ENCODE measurements at regions not wholly inside any gene's neighbourhood (a gene's known extent, or its start where the extent isn't known, plus 50 kb on each side); places are given as distances from the start of the nearest gene placed in this dataset.

GRCh38 chr1:229888157-229888556 is 178.9 kb upstream of the GALNT2 start:
- no peak for DNase-seq (ENCODE audit: low read depth)
- TF ChIP-seq MYC (IDR thresholded peaks at IDR 0.05; ENCODE audit: low read depth, low read length) (no peak), CTCF (IDR thresholded peaks at IDR 0.05; ENCODE audit: low read depth, low read length) (no peak), POLR2A (IDR thresholded peaks at IDR 0.05; ENCODE audit: extremely low read depth, insufficient read length) (no peak), MAX (IDR thresholded peaks at IDR 0.05; ENCODE audit: low read depth, low read length) (no peak)
- H3K4me3 ChIP-seq (ENCODE audit: low read depth, low read length), result no peak overlapping the region

- no peak for DNase-seq (ENCODE audit: low read depth)
- TF ChIP-seq CTCF (IDR thresholded peaks at IDR 0.05; ENCODE audit: low read depth, low read length) (no peak), POLR2A (IDR thresholded peaks at IDR 0.05; ENCODE audit: extremely low read depth, insufficient read length) (no peak)
- no peak overlapping the region for H3K4me3 ChIP-seq (ENCODE audit: low read depth, low read length)
Measured at GRCh38 chr1:229888561-229889001, 178.5 kb upstream of the GALNT2 start.

- TF ChIP-seq MAX (IDR thresholded peaks at IDR 0.05; ENCODE audit: low read depth, low read length), result no peak
- no peak for TF ChIP-seq POLR2A (IDR thresholded peaks at IDR 0.05; ENCODE audit: extremely low read depth, insufficient read length)
- no peak for TF ChIP-seq CTCF (IDR thresholded peaks at IDR 0.05; ENCODE audit: low read depth, low read length)
- no peak for TF ChIP-seq MYC (IDR thresholded peaks at IDR 0.05; ENCODE audit: low read depth, low read length)
- no peak for DNase-seq (ENCODE audit: low read depth)
- no peak overlapping the region for H3K4me3 ChIP-seq (ENCODE audit: low read depth, low read length)
Measured at GRCh38 chr1:229889031-229889517, 178.0 kb upstream of the GALNT2 start.

GRCh38 chr1:229891227-229891626 is 175.8 kb upstream of the GALNT2 start:
- TF ChIP-seq MYC (IDR thresholded peaks at IDR 0.05; ENCODE audit: low read depth, low read length), result no peak
- TF ChIP-seq CTCF (IDR thresholded peaks at IDR 0.05; ENCODE audit: low read depth, low read length), result no peak
- no peak for TF ChIP-seq MAX (IDR thresholded peaks at IDR 0.05; ENCODE audit: low read depth, low read length)
- no peak for TF ChIP-seq POLR2A (IDR thresholded peaks at IDR 0.05; ENCODE audit: extremely low read depth, insufficient read length)
- no peak for DNase-seq (ENCODE audit: low read depth)
- no peak overlapping the region for H3K4me3 ChIP-seq (ENCODE audit: low read depth, low read length)

GRCh38 chr1:229892515-229893117 is 174.4 kb upstream of the GALNT2 start:
- TF ChIP-seq MYC (IDR thresholded peaks at IDR 0.05; ENCODE audit: low read depth, low read length), result no peak
- no peak for TF ChIP-seq CTCF (IDR thresholded peaks at IDR 0.05; ENCODE audit: low read depth, low read length)
- TF ChIP-seq POLR2A (IDR thresholded peaks at IDR 0.05; ENCODE audit: extremely low read depth, insufficient read length), result no peak
- TF ChIP-seq MAX (IDR thresholded peaks at IDR 0.05; ENCODE audit: low read depth, low read length), result no peak
- H3K4me3 ChIP-seq (ENCODE audit: low read depth, low read length), result no peak overlapping the region
- no peak for DNase-seq (ENCODE audit: low read depth)

All from NB4 (cell line).